Kidney epithelial cell (primary cell): ENCODE measurements at regions not wholly inside any gene's neighbourhood (a gene's known extent, or its start where the extent isn't known, plus 50 kb on each side); places are given as distances from the start of the nearest gene placed in this dataset.
"Not testable (repeated sequence)": the region's sequence is repeated elsewhere in the genome, so short reads cannot be mapped to it uniquely, and the experiment has no call there.

Source experiments
- DNase-seq: peaks from one replicate; pipeline ENCODE4 v3.0.0-alpha.2; 2010; ENCODE audit warnings: low read depth
- H3K27me3 ChIP-seq: 2 replicates; pipeline ENCODE4 v1.6.0; 2011; ENCODE audit warnings: low read length; ENCODE audit not compliant: control insufficient read depth, insufficient read depth
- H3K36me3 ChIP-seq: 2 replicates; pipeline ENCODE4 v1.5.1; 2011; ENCODE audit warnings: low read length; ENCODE audit not compliant: control insufficient read depth, insufficient read depth
- H3K4me3 ChIP-seq: 2 replicates; pipeline ENCODE4 v1.5.1; 2011; ENCODE audit warnings: low read depth, mild to moderate bottlenecking, control low read depth, low read length
- TF ChIP-seq, protein P1 (sequence below): IDR thresholded peaks from 2 replicates; pipeline ENCODE4 v1.5.1; 2011; ENCODE audit warnings: mild to moderate bottlenecking, moderate library complexity, low read length, control low read depth, inconsistent platforms; ENCODE audit not compliant: insufficient read depth, poor library complexity, severe bottlenecking

DNA sequence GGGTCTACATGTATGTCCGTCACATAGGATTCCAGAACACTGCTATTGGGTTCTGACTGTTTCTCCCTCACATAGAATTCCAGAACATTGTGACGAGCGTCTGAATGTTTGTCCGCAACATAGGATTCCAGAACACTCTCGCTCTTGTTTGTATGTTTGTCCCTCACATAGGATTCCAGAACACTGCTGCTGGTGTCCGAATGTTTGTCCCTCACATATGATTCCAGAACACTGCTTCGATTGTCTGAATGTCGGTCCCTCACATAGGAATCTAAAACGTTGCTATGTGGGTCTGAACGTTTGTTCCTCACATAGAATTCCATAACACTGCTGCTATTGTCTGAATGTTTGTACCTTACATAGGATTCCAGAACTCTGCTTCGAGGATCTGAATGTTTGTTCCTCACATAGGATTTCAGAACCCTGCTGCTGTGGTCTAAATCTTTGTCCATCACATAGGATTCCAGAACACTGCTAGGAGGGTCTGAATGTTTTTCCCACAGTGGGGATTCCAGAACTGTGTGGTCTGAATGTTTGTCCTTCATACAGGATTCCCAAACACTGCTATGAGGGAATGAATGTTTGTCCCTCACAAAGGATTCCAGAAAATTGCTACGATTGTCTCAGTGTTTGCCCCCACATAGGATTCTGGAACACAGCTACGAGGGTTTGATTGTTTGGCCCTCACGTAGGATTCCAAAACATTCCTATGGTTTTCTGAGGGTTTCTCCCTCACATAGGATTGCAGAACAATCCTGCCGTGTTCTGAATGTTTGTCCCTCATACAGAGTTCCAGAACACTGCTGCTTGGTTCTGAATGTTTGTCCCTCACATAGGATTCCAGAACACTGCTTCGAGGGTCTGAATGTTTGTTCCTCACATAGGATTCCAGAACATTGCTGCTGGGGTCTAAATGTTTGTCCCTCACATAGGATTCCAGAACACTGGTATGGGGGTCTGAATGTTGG, 220.5 kb downstream of the FOXD4L6 start:
- Histone ChIP-seq H3K36me3 (no peaks in the 10 kb centered on the region), H3K4me3 (no peak overlapping the region), H3K27me3 (no peaks in the 10 kb centered on the region)
- TF ChIP-seq, protein P1, sequence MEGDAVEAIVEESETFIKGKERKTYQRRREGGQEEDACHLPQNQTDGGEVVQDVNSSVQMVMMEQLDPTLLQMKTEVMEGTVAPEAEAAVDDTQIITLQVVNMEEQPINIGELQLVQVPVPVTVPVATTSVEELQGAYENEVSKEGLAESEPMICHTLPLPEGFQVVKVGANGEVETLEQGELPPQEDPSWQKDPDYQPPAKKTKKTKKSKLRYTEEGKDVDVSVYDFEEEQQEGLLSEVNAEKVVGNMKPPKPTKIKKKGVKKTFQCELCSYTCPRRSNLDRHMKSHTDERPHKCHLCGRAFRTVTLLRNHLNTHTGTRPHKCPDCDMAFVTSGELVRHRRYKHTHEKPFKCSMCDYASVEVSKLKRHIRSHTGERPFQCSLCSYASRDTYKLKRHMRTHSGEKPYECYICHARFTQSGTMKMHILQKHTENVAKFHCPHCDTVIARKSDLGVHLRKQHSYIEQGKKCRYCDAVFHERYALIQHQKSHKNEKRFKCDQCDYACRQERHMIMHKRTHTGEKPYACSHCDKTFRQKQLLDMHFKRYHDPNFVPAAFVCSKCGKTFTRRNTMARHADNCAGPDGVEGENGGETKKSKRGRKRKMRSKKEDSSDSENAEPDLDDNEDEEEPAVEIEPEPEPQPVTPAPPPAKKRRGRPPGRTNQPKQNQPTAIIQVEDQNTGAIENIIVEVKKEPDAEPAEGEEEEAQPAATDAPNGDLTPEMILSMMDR = no peak
- no peak for DNase-seq

DNA sequence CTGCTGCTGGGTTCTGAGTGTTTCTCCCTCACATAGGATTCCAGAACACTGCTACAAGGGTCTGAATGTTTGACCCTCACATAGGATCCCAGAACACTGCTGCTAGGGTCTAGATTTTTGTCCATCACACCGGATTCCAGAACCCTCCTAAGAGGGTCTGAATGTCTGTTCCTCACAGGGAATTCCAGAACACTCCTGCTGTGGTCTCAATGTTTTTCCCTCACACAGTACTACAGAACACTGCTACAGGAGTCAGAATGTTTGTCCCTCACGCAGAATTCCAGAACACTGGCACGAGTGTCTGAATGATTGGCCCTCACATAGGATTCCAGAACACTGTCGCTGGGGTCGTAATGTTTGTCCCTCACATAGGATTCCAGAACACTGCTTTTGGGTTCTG, 221.6 kb downstream of the FOXD4L6 start:
- DNase-seq, H3K27me3 ChIP-seq, H3K4me3 ChIP-seq, H3K36me3 ChIP-seq: not testable (repeated sequence)

DNA sequence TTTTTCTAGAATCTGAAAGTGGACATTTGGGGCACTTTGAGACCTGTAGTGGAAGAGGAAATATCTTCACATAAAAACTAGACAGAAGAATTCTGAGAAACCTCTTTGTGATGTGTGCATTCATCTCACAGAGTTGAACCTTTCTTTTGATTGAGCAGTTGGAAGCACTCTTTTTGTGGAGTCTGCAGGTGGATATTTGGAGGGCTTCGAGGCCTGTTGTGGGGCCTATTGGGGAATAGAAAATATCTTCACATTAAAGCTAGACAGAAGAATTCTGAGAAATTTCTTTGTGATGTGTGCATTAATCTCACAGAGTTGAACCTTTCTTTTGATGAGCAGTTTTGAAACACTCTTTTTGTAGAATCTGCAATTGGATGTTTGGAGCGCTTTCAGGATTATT, 236.2 kb downstream of the FOXD4L6 start:
- H3K27me3 ChIP-seq, H3K4me3 ChIP-seq, DNase-seq, H3K36me3 ChIP-seq: not testable (repeated sequence)

DNA sequence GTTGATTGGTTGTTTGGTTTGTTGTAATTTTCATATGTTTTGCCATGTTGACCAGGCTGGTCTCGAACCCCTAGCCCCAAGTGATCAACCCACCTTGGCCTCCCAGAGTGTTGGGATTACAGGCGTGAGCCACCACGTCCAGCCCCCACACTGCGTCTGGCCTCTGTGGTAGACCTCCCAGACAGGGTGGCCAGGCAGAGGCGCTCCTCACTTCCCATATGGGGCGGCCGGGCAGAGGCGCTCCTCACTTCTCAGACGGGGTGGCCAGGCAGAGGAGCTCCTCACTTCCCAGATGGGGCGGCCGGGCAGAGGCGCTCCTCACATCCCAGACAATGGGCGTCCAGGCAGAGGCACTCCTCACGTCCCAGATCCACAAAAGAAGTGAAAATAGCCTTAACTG, 242.6 kb downstream of the FOXD4L6 start:
- not testable (repeated sequence) for H3K27me3 ChIP-seq, H3K4me3 ChIP-seq

DNA sequence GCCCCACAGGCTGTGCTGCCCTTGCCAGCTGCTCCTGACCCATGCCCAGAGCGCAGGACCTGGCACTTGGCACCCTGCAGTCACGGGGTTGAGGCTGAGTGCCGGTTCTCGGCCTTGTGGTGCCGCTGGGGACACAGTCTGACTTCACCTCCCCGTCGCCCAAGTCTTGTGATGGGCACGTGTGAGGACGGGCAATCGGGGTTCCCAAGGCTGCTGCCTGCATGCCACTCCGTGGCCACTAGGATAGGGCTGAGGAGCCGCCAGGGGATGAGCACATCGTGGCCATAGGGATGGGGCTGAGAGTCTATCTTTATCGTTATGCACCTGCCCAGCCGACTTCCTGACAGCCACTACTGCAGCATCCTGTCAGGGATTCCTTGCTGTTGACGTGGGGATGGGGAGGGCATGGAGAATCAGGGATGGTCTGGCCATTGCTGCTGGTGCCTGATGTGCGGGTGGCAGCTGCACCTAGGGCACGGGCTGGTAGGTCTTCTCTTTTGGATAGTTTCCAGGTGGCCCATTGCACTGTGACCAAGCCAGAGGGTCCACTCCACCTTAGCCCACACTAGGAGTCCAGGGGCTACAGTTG, 243.5 kb downstream of the FOXD4L6 start:
- not testable (repeated sequence) for DNase-seq, H3K27me3 ChIP-seq, H3K4me3 ChIP-seq, H3K36me3 ChIP-seq

More for the DNA sequence above, 242.6 kb downstream of the FOXD4L6 start:
- not testable (repeated sequence) for DNase-seq, H3K36me3 ChIP-seq

DNA sequence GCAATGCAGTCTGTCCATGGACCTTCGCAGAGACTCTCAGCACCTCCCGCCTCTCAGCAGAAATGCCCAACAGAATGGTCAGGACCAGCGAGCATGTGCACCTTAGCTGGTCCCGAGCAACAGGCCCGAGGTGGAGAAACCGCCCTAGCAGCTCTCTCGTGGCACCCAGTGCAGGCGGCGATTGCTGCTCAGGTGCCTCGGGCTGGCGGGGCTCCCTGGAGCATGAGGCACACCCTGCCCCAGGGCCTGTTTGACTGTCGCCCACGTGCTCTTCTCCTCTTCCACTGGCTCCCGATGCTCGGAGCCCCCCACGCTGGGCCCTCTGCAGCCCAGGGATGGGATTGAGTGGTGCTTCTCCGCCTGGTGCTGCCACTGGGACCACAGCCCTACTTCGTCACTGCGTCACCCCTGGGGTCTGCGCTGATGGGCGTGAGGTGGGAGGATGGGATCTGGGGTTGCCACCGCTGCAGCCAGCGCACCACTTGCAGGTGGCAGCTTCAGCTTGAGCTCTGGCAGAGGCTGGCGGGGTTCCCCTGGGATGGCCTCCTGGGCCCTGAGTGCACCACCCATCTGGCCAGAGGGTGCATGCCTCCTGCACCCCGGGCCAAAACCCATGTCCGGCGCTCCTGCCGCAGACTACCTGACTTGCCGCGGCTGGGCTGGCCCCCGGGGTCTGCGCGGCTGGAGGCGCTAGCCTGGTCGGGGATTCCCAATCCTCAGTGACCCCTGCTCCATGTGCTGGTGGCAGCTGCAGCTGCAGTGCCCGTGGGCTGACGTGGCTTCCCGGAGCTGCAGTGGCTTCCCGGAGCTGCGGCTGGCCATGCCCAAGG, 244.2 kb downstream of the FOXD4L6 start:
- H3K27me3 ChIP-seq = no peaks in the 10 kb centered on the region
- no peak overlapping the region for H3K4me3 ChIP-seq
- no peak for DNase-seq
- TF ChIP-seq, protein P1 = no peak
- no peaks in the 10 kb centered on the region for H3K36me3 ChIP-seq

DNA sequence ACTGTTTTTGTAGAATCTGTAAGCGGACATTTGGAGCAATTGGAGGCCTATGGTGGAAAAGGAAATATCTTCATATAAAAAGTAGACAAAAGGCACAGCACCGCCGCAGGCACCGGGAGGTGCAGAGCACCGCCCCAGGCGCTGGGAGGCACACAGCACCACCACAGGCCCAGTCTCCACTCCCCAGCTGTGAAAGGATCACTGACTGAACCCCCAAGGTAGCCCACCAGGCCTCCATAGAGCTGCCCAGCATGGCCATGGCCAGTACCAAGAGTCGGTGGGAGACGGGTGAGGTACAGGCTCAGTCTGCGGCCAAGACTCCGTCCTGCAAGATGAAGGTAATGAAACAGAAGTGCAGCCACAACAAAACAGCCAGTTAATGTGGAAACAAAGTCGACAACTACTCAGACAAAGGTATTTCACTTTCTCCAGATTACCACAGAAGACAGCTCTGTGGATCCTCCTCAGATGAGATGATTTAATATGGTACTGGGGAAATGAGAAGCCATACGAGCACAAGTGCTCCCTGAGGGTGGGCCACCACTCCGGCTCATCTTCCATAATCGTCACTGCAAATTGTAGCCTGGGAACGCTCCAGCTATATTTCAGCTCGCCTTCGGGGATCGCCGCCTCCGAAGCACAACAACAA, 244.9 kb downstream of the FOXD4L6 start:
- not testable (repeated sequence) for H3K4me3 ChIP-seq, DNase-seq, H3K27me3 ChIP-seq, H3K36me3 ChIP-seq

DNA sequence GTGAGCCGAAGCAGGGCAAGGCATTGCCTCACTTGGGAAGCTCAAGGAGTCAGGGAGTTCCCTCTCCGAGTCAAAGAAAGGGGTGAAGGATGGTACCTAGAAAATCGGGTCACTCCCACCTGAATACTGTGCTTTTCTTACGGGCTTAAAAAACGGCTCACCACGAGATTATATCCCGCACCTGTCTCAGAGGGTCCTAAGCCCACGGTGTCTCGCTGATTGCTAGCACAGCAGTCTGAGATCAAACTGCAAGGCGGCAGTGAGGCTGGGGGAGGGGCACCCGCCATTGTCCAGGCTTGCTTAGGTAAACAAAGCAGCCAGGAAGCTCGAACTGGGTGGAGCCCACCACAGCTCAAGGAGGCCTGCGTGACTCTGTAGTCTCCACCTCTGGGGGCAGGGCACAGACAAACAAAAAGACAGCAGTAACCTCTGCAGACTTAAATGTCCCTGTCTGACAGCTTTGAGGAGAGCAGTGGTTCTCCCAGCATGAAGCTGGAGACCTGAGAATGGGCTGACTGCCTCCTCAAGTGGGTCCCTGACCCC, 254.7 kb downstream of the FOXD4L6 start:
- H3K36me3 ChIP-seq, DNase-seq, H3K27me3 ChIP-seq, H3K4me3 ChIP-seq: not testable (repeated sequence)

DNA sequence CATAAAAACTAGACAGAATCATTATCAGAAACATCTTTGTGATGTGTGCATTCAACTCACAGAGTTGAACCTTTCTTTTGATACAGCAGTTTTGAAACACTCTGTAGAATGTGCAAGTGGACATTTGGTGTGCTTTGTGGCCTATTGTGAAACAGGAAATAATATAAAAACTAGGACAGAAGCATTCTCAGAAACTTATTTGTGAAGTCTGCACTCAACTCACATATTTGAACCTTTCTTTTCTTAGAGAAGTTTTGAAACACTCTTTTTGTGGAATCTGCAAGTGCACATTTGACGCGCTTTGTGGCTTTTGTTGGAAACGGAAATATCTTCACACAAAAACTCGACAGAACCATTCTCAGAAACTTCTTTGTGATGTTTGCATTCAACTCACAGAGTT, 260.0 kb downstream of the FOXD4L6 start:
- not testable (repeated sequence) for H3K27me3 ChIP-seq, H3K4me3 ChIP-seq, H3K36me3 ChIP-seq, DNase-seq
